Astrocyte (in vitro differentiated cells and primary cell): ENCODE measurements at regions not wholly inside any gene's neighbourhood (a gene's known extent, or its start where the extent isn't known, plus 50 kb on each side); places are given as distances from the start of the nearest gene placed in this dataset.

Experiments used
- CTCF ChIP-seq: IDR thresholded peaks from 2 replicates; pipeline ENCODE4 v1.5.1; 2011; ENCODE audit warnings: low read depth, mild to moderate bottlenecking, inconsistent platforms, low read length, moderate library complexity; ENCODE audit not compliant: insufficient read depth
- EZH2 ChIP-seq: IDR thresholded peaks from 2 replicates; pipeline ENCODE4 v1.6.1; 2012; ENCODE audit warnings: mild to moderate bottlenecking, low read length, inconsistent platforms; ENCODE audit not compliant: insufficient read depth

DNA sequence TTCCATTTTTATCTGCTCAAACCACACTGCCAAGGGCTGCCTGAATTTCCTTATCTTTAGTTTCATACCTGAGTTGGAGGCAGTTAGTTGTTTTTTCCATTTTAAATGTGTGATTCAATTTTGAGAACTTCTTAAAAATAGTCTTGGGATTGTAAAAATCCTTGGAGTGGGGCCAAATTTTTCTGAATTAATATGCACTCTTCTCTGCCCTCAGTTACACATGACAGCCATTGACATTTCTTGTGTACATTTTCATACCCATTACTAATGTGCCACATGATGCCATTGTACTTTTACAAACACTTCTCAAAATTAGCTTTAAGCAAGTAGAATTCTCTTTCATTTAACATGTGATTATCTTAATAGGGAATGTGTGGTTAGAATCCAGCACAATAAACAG is 141.7 kb downstream of the C3orf38 start:
- TF ChIP-seq CTCF (no peak), EZH2 (no peak)
